ENCODE measurements at regions not wholly inside any gene's neighbourhood (a gene's known extent, or its start where the extent isn't known, plus 50 kb on each side); places are given as distances from the start of the nearest gene placed in this dataset.

GRCh38 chr2:18336975-18337374 lies 223.5 kb downstream of the RDH14 start:
- no peaks in the 10 kb centered on the region for H3K4me1 Mint-ChIP-seq

More at GRCh38 chr2:18336975-18337374, 223.5 kb downstream of the RDH14 start:
- Histone ChIP-seq H3K27me3 (ENCODE audit: insufficient read depth) (no peaks in the 10 kb centered on the region), H3K27ac (ENCODE audit: low read depth) (no peak overlapping the region), H3F3A (replicated peaks; ENCODE audit: low read depth) (no peaks in the 10 kb centered on the region), H3K4me1 (ENCODE audit: insufficient read depth) (no peaks in the 10 kb centered on the region), H3K4me2 (no peak overlapping the region), H3K9me2 (ENCODE audit: insufficient read depth) (0 out of 2 replicates have a peak, but pooled peaks cover under 1% of the 10 kb centered on the region), H2AFZ (no peak overlapping the region), H4K20me1 (replicated peaks; ENCODE audit: insufficient read depth) (no peaks in the 10 kb centered on the region), H3K79me2 (replicated peaks; ENCODE audit: insufficient read depth) (no peaks in the 10 kb centered on the region), H3K36me3 (ENCODE audit: insufficient read depth) (no peaks in the 10 kb centered on the region), H3K4me3 (no peak overlapping the region)
- Mint-ChIP-seq H3K27ac (no peak overlapping the region), H3K4me3 (no peak overlapping the region), H3K36me3 (ENCODE audit: low read depth) (no peaks in the 10 kb centered on the region), H3K9me3 (no peaks in the 10 kb centered on the region), H3K27me3 (ENCODE audit: insufficient read depth, low read depth, poor library complexity) (peaks cover 2% of the 10 kb centered on the region)
- DNase-seq (ENCODE audit: low spot score) = no peak
- no peak for ATAC-seq
- TF ChIP-seq EZH2phosphoT487 (IDR thresholded peaks at IDR 0.05; ENCODE audit: unreplicated experiment) = no peak
- no peak for TF ChIP-seq POLR2AphosphoS5 (IDR thresholded peaks at IDR 0.05; ENCODE audit: low read depth)
- no peak for TF ChIP-seq REST (IDR thresholded peaks at IDR 0.05; ENCODE audit: unreplicated experiment)
- no peak for TF ChIP-seq CTCF (conservative IDR thresholded peaks at IDR 0.05; ENCODE audit: low read depth in 2 of 2)
- TF ChIP-seq ZNF462 (CRISPR knock-in tag; IDR thresholded peaks at IDR 0.05) = no peak
- no peak for TF ChIP-seq CREB1 (CRISPR knock-in tag; IDR thresholded peaks at IDR 0.05; ENCODE audit: low read depth)
- no peak for TF ChIP-seq ETS1 (IDR thresholded peaks at IDR 0.05)
